ENCODE measurements at regions not wholly inside any gene's neighbourhood (a gene's known extent, or its start where the extent isn't known, plus 50 kb on each side); places are given as distances from the start of the nearest gene placed in this dataset.
"Not testable (repeated sequence)": the region's sequence is repeated elsewhere in the genome, so short reads cannot be mapped to it uniquely, and the experiment has no call there.

DNA sequence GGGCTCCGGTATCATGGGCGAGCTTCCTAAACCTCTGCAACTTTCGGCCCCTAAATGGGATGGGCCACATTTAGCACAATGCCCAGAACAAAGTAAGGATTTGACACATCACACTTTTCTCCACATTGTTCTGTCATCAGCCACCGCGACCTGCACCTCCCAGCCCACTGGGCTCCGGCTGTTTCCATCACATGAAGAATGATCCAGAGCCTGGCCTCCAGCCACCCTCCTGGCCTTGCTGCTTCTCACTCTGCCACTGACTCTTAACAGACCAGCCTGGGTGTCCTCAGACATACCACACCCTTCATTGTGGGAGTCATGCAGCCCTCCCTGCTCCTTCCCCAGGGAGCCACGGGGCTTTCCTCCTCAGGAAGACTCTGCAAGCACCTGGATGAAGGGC lies 113.7 kb downstream of the IGLL1 start:
- H3K27ac ChIP-seq (ENCODE audit: low read depth, low read length), result no peak overlapping the region
- H3K4me1 ChIP-seq (ENCODE audit: control insufficient read depth in 3 of 3, insufficient read depth in 3 of 3, low read length in 3 of 3), result no peaks in the 10 kb centered on the region
- H3K9ac ChIP-seq (ENCODE audit: low read depth in 1 of 3, low read length in 3 of 3), result no peak overlapping the region
- no peaks in the 10 kb centered on the region for H3K36me3 ChIP-seq (ENCODE audit: control insufficient read depth in 3 of 3, insufficient read depth in 3 of 3, low read length in 3 of 3)
- no peak overlapping the region for H3K4me3 ChIP-seq (ENCODE audit: low read length in 3 of 3)
- peaks cover 0 to 16% (median 7%) of the 10 kb centered on the region in 3 donors for H3K27me3 ChIP-seq (ENCODE audit: control insufficient read depth in 3 of 3, insufficient read depth in 3 of 3, low read length in 3 of 3)
- no peaks in the 10 kb centered on the region for H3K9me3 ChIP-seq (ENCODE audit: control insufficient read depth in 3 of 3, low read length in 3 of 3)

DNA sequence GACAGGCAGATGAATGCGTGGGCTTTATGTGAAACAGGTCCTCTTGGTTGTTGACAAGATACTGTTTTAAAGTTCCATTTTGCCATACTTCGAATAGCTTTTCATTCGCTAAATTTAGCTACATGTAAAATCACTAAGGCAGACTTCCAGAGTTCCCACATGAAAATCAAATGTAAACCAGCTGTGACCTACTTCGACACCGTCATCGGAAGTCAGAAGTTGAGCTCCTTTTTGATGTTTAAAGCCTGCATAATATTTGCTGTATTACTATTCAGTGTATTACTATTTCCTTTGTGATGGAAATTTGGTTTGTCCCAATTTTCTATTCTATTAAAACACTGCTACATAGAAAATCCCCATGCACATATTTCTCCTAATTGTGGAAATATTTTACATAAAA lies 115.3 kb downstream of the IGLL1 start:
- peaks cover 5 to 19% (median 5%) of the 10 kb centered on the region in 3 donors for H3K27me3 ChIP-seq (ENCODE audit: control insufficient read depth in 3 of 3, insufficient read depth in 3 of 3, low read length in 3 of 3)
- not testable (repeated sequence) for H3K27ac ChIP-seq (ENCODE audit: low read depth, low read length); H3K9me3 ChIP-seq (ENCODE audit: control insufficient read depth in 3 of 3, low read length in 3 of 3); H3K4me3 ChIP-seq (ENCODE audit: low read length in 3 of 3); H3K36me3 ChIP-seq (ENCODE audit: control insufficient read depth in 3 of 3, insufficient read depth in 3 of 3, low read length in 3 of 3); H3K4me1 ChIP-seq (ENCODE audit: control insufficient read depth in 3 of 3, insufficient read depth in 3 of 3, low read length in 3 of 3); H3K9ac ChIP-seq (ENCODE audit: low read depth in 1 of 3, low read length in 3 of 3)

DNA sequence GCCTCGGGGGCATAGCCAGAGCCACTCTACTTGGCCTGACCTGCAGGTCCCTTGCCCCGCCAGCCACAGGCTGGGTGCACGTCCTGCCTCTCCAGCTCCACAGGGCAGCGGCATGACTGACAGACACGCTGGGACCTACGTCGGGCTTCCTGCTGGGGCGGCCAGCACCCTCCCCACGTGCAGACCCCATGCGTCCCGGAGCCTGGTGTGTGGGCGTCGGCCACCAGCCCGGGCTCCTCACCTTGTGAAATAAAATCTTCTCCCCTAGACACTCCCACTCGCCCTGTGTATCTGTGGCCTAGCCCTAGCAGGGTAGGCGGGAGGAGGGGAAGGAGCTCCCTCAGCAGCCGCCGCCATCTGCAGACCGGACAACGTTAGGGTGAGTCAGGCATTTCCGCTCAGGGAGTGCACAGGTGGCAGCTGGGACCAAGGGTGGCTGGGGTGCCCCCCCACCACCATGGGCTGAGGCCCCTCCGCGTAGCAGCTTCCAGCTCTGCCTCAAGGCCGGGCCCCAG lies 119.5 kb downstream of the IGLL1 start:
- not testable (repeated sequence) for H3K4me3 ChIP-seq (ENCODE audit: low read length in 3 of 3); H3K27ac ChIP-seq (ENCODE audit: low read depth, low read length); H3K4me1 ChIP-seq (ENCODE audit: control insufficient read depth in 3 of 3, insufficient read depth in 3 of 3, low read length in 3 of 3); H3K9ac ChIP-seq (ENCODE audit: low read depth in 1 of 3, low read length in 3 of 3); H3K36me3 ChIP-seq (ENCODE audit: control insufficient read depth in 3 of 3, insufficient read depth in 3 of 3, low read length in 3 of 3); H3K9me3 ChIP-seq (ENCODE audit: control insufficient read depth in 3 of 3, low read length in 3 of 3)
- peaks cover 18 to 39% (median 24%) of the 10 kb centered on the region in 3 donors for H3K27me3 ChIP-seq (ENCODE audit: control insufficient read depth in 3 of 3, insufficient read depth in 3 of 3, low read length in 3 of 3)

DNA sequence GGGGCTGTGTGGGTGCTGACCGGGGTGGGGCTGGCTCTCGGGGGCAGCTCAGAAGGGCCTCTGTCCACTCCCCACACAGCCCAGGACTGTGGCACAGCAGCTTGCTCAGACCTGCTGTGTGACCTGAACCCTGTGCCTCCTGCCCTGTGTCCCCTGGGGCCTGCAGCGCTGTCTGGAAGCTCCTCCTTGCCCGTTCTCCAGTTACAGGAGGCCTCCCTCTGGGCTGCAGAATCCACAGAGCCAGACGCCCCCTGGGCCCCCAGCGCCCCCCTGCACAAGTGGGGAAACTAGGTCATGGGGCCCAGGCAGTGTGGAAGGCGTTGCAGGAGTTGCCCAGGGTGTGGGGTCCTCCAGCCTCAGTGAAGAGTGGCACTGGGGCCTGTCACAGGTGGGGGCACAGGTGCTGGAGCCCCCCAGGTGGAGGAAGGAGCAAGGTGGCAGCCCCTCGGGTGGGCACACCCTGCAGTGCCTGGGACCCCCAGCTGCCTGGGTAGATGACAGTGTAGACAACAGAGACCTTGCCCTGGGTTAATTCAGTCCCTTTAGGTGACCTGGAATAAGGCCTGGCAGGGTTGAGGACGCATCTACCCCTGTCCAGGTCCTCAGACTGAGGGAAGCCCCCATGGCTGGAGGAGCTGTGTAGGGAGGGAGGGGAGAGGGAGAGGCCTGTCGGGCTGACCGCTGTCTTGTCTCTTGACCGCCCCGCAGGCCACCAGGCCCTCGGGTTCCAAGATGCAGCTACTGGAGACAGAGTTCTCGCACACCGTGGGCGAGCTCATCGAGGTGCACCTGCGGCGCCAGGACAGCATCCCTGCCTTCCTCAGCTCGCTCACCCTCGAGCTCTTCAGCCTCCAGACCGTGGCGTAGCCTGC lies 120.2 kb downstream of the IGLL1 start:
- H3K4me3 ChIP-seq (ENCODE audit: low read length in 3 of 3); H3K27ac ChIP-seq (ENCODE audit: low read depth, low read length); H3K4me1 ChIP-seq (ENCODE audit: control insufficient read depth in 3 of 3, insufficient read depth in 3 of 3, low read length in 3 of 3); H3K36me3 ChIP-seq (ENCODE audit: control insufficient read depth in 3 of 3, insufficient read depth in 3 of 3, low read length in 3 of 3); H3K9me3 ChIP-seq (ENCODE audit: control insufficient read depth in 3 of 3, low read length in 3 of 3); H3K9ac ChIP-seq (ENCODE audit: low read depth in 1 of 3, low read length in 3 of 3): not testable (repeated sequence)
- H3K27me3 ChIP-seq (ENCODE audit: control insufficient read depth in 3 of 3, insufficient read depth in 3 of 3, low read length in 3 of 3), result peaks cover 18 to 40% (median 24%) of the 10 kb centered on the region in 3 donors

DNA sequence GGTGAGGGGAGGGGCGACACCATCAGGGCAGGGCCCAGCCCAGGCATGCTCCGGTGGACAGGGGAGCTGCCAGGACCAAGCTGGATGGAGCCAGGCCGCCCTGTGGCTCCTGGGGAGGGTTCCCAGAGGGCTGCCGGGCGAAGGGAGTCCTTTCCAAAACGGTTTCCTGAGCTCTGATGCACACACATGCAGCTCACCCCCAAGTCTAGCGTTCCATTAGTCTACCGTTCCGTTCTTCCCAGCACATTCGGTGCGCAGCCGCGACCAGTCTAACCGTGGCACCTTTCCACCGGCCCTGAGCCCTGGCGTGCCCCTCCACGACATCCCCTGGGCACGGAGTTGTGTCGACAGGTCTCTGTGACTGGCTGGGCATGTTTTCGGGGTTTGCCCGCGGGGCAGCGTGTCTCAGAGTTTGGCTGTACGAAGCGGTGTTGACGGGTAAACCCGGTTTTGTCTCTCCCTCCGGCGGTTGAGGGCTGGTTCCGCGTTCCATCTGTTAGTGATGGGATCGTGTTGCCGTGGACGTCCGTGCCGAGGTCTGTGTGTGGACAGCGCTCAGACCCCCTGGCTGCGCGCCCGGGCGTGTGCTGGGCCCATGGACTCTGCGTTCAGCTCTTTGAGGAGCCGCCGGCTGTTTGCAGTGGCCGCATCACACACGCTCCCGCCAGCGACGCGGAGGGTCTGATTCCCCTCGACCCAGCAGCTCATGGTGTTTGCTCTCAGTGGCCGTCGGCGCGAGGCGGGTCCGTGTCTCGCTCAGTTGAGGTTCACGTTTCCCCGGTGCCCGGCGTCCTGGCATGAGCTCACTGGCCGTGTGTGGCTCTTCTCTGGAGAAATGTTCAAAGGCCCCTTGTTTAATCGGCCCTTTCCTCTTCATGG lies 121.2 kb downstream of the IGLL1 start:
- Histone ChIP-seq H3K27me3 (ENCODE audit: control insufficient read depth in 3 of 3, insufficient read depth in 3 of 3, low read length in 3 of 3) (peaks cover 18 to 44% (median 24%) of the 10 kb centered on the region in 3 donors), H3K9me3 (ENCODE audit: control insufficient read depth in 3 of 3, low read length in 3 of 3) (no peaks in the 10 kb centered on the region)

DNA sequence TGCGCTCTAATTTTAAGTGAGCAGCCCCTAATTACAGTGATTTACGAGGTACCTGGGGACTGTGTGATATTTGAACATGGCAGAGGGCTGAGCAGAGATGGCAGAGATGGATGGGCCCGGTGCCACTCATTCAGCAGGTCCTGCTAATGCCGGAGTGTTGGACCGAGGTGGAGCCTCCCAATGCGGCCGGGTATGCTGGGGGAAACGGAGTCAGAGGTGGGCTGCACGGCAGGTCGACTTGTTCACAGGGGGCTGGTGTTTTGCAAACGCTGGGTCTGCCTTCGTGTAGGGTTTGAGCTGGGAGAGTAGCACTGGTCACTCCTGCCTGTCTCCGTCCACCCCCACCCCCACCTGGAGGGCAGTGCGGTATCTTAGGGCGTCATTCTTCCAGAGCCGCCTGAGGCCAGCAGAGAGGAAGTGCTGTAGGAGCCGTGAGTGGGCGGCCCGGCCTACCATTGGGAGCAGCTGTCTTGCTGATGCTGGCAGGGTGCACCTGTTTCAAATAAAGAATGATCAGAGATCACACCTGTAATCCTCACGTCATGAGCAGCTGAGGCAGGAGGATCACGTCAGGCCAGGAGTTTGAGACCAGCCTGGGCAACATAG lies 122.6 kb downstream of the IGLL1 start:
- H3K36me3 ChIP-seq (ENCODE audit: control insufficient read depth in 3 of 3, insufficient read depth in 3 of 3, low read length in 3 of 3), result no peaks in the 10 kb centered on the region
- peaks cover 18 to 47% (median 29%) of the 10 kb centered on the region in 3 donors for H3K27me3 ChIP-seq (ENCODE audit: control insufficient read depth in 3 of 3, insufficient read depth in 3 of 3, low read length in 3 of 3)

More for the DNA sequence above, 121.2 kb downstream of the IGLL1 start:
- Histone ChIP-seq H3K36me3 (ENCODE audit: control insufficient read depth in 3 of 3, insufficient read depth in 3 of 3, low read length in 3 of 3) (no peaks in the 10 kb centered on the region), H3K27ac (ENCODE audit: low read depth, low read length) (no peak overlapping the region), H3K4me3 (ENCODE audit: low read length in 3 of 3) (no peak overlapping the region), H3K9ac (ENCODE audit: low read depth in 1 of 3, low read length in 3 of 3) (no peak overlapping the region), H3K4me1 (ENCODE audit: control insufficient read depth in 3 of 3, insufficient read depth in 3 of 3, low read length in 3 of 3) (no peaks in the 10 kb centered on the region)

DNA sequence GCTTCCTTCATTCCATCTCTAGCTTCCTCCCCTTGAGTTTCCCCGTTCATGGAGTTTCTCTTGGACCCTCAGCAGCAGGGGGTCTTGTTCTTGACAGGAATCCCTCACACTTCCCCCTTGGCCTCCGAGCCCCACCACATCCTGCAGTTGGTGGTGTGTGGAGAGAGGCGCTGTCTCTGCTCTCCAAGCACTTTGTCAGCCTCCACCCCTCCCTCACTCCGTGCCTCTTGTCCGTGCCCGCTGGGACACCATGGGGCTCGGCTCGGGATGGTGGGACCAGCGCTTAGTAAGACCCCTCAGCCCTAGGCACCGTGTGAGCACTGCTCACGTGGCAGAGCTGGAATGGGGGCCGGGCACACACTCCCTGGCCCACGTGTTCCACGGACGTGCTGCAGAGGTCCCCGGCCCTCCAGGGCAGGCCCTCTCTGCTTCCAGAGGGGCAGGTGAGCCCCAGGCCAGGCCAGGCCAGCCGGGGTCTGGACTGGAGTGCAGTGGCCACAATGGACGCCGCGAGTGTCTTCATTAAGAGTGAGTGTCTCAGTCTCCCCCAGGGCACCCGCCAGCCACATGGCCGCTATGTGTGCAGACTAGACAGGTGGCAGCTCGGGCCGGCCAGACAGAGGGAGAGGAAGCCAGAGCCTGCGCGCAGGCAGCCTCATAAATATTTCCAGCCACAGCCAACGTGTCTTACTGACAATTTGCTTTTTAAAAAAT lies 123.3 kb downstream of the IGLL1 start:
- not testable (repeated sequence) for H3K4me3 ChIP-seq (ENCODE audit: low read length in 3 of 3); H3K9ac ChIP-seq (ENCODE audit: low read depth in 1 of 3, low read length in 3 of 3); H3K36me3 ChIP-seq (ENCODE audit: control insufficient read depth in 3 of 3, insufficient read depth in 3 of 3, low read length in 3 of 3); H3K27ac ChIP-seq (ENCODE audit: low read depth, low read length); H3K4me1 ChIP-seq (ENCODE audit: control insufficient read depth in 3 of 3, insufficient read depth in 3 of 3, low read length in 3 of 3); H3K9me3 ChIP-seq (ENCODE audit: control insufficient read depth in 3 of 3, low read length in 3 of 3)
- peaks cover 23 to 51% (median 33%) of the 10 kb centered on the region in 3 donors for H3K27me3 ChIP-seq (ENCODE audit: control insufficient read depth in 3 of 3, insufficient read depth in 3 of 3, low read length in 3 of 3)

More for the DNA sequence above, 122.6 kb downstream of the IGLL1 start:
- H3K4me3 ChIP-seq (ENCODE audit: low read length in 3 of 3), result no peak overlapping the region
- H3K4me1 ChIP-seq (ENCODE audit: control insufficient read depth in 3 of 3, insufficient read depth in 3 of 3, low read length in 3 of 3), result no peaks in the 10 kb centered on the region
- no peak overlapping the region for H3K27ac ChIP-seq (ENCODE audit: low read depth, low read length)
- H3K9me3 ChIP-seq (ENCODE audit: control insufficient read depth in 3 of 3, low read length in 3 of 3), result no peaks in the 10 kb centered on the region
- H3K9ac ChIP-seq (ENCODE audit: low read depth in 1 of 3, low read length in 3 of 3), result no peak overlapping the region

DNA sequence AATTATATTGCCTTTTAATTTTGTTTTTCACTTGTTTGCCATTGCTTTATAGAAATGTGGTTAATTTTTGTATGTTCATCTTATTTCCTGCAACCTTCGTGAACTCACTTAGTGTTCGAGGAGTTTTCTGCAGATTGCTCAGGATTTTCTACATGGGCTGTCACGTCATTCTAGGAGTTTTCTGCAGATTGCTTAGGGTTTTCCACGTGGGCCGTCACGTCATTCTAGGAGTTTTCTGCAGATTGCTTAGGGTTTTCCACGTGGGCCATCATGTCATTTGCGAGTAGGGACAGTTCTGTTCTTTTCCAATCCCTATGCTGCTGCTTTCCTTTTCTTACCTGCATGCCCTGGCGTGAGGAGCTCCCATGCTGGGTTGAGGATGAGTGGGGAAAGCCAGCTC lies 125.7 kb downstream of the IGLL1 start:
- not testable (repeated sequence) for H3K4me3 ChIP-seq (ENCODE audit: low read length in 3 of 3); H3K4me1 ChIP-seq (ENCODE audit: control insufficient read depth in 3 of 3, insufficient read depth in 3 of 3, low read length in 3 of 3); H3K9ac ChIP-seq (ENCODE audit: low read depth in 1 of 3, low read length in 3 of 3); H3K9me3 ChIP-seq (ENCODE audit: control insufficient read depth in 3 of 3, low read length in 3 of 3); H3K36me3 ChIP-seq (ENCODE audit: control insufficient read depth in 3 of 3, insufficient read depth in 3 of 3, low read length in 3 of 3); H3K27ac ChIP-seq (ENCODE audit: low read depth, low read length)
- H3K27me3 ChIP-seq (ENCODE audit: control insufficient read depth in 3 of 3, insufficient read depth in 3 of 3, low read length in 3 of 3), result peaks cover 22 to 59% (median 41%) of the 10 kb centered on the region in 3 donors

DNA sequence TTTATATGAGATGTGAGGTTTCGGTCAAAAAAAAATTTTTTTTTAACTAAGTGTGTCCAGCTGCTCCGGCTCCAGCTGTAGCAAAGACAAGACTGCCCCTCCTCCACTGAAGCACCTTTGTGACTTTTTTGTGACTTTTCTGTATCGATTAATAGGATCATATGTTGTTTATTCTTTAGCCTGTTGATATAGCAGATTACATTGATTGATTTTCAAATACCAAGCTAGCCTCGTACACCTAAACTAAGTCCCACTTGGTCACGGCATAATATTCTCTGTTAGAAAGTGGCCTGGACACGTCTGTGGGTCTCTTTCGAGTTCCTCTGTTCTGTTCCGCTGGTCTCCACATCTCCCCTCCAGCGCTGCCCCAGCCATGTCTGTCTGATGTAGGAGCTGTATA lies 126.8 kb downstream of the IGLL1 start:
- no peaks in the 10 kb centered on the region for H3K36me3 ChIP-seq (ENCODE audit: control insufficient read depth in 3 of 3, insufficient read depth in 3 of 3, low read length in 3 of 3)
- H3K9ac ChIP-seq (ENCODE audit: low read depth in 1 of 3, low read length in 3 of 3), result no peak overlapping the region
- no peaks in the 10 kb centered on the region for H3K9me3 ChIP-seq (ENCODE audit: control insufficient read depth in 3 of 3, low read length in 3 of 3)
- no peak overlapping the region for H3K27ac ChIP-seq (ENCODE audit: low read depth, low read length)
- H3K27me3 ChIP-seq (ENCODE audit: control insufficient read depth in 3 of 3, insufficient read depth in 3 of 3, low read length in 3 of 3), result peaks cover 22 to 50% (median 33%) of the 10 kb centered on the region in 3 donors
- H3K4me1 ChIP-seq (ENCODE audit: control insufficient read depth in 3 of 3, insufficient read depth in 3 of 3, low read length in 3 of 3), result no peaks in the 10 kb centered on the region
- no peak overlapping the region for H3K4me3 ChIP-seq (ENCODE audit: low read length in 3 of 3)
